HG02759 (cell line): ENCODE measurements at regions not wholly inside any gene's neighbourhood (a gene's known extent, or its start where the extent isn't known, plus 50 kb on each side); places are given as distances from the start of the nearest gene placed in this dataset.
"Not testable (repeated sequence)": the region's sequence is repeated elsewhere in the genome, so short reads cannot be mapped to it uniquely, and the experiment has no call there.

Experiments
- ATAC-seq: cut with Tn5 transposase; IDR thresholded peaks from one replicate; pipeline ENCODE4 v1.9.1; 2021; ENCODE audit warnings: mild to moderate bottlenecking, moderate library complexity; ENCODE audit not compliant: unreplicated experiment

GRCh38 chr5:13107537-13107936, 837.0 kb downstream of the DNAH5 start:
- ATAC-seq, result no peak

GRCh38 chr5:13081116-13081515, 863.4 kb downstream of the DNAH5 start:
- no peak for ATAC-seq

GRCh38 chr5:13072936-13073335, 871.6 kb downstream of the DNAH5 start:
- not testable (repeated sequence) for ATAC-seq

- no peak for ATAC-seq
Observed at GRCh38 chr5:13063088-13063487, 881.4 kb downstream of the DNAH5 start.

- ATAC-seq, result no peak
Observed at GRCh38 chr5:13045897-13046551, 898.5 kb downstream of the DNAH5 start.

- no peak for ATAC-seq
Observed at GRCh38 chr5:13034061-13034460, 910.4 kb downstream of the DNAH5 start.

- ATAC-seq, result no peak
Observed at GRCh38 chr5:13029211-13029610, 915.3 kb downstream of the DNAH5 start.

- ATAC-seq, result no peak
Observed at GRCh38 chr5:13027874-13028273, 916.6 kb downstream of the DNAH5 start.

- no peak for ATAC-seq
Observed at GRCh38 chr5:13019729-13020128, 924.8 kb downstream of the DNAH5 start.

- no peak for ATAC-seq
Observed at GRCh38 chr5:13003457-13003856, 941.0 kb downstream of the DNAH5 start.

GRCh38 chr5:12999667-13000066, 944.8 kb downstream of the DNAH5 start:
- ATAC-seq, result no peak

- no peak for ATAC-seq
Observed at GRCh38 chr5:12985142-12985541, 959.3 kb downstream of the DNAH5 start.

- ATAC-seq, result no peak
Observed at GRCh38 chr5:12974856-12975255, 969.6 kb downstream of the DNAH5 start.

GRCh38 chr5:12965804-12966203, 978.7 kb downstream of the DNAH5 start:
- ATAC-seq, result no peak

- ATAC-seq, result no peak
Observed at GRCh38 chr5:12959713-12960112, 984.8 kb downstream of the DNAH5 start.

GRCh38 chr5:12952409-12952808, 992.1 kb downstream of the DNAH5 start:
- ATAC-seq, result no peak

- no peak for ATAC-seq
Observed at GRCh38 chr5:12951846-12952245, 992.6 kb downstream of the DNAH5 start.

GRCh38 chr5:12947379-12947778, 997.1 kb downstream of the DNAH5 start:
- no peak for ATAC-seq

- not testable (repeated sequence) for ATAC-seq
Observed at GRCh38 chr5:12945477-12945876, 999.0 kb downstream of the DNAH5 start.

- no peak for ATAC-seq
Observed at GRCh38 chr5:12936221-12936620, 1008.3 kb downstream of the DNAH5 start.

- no peak for ATAC-seq
Observed at GRCh38 chr5:12934722-12935121, 1009.8 kb downstream of the DNAH5 start.

GRCh38 chr5:12920527-12920926, 1016.3 kb upstream of the CTNND2 start:
- no peak for ATAC-seq

- ATAC-seq, result no peak
Observed at GRCh38 chr5:12911156-12911555, 1006.9 kb upstream of the CTNND2 start.
